ENCODE measurements at regions not wholly inside any gene's neighbourhood (a gene's known extent, or its start where the extent isn't known, plus 50 kb on each side); places are given as distances from the start of the nearest gene placed in this dataset.

DNA sequence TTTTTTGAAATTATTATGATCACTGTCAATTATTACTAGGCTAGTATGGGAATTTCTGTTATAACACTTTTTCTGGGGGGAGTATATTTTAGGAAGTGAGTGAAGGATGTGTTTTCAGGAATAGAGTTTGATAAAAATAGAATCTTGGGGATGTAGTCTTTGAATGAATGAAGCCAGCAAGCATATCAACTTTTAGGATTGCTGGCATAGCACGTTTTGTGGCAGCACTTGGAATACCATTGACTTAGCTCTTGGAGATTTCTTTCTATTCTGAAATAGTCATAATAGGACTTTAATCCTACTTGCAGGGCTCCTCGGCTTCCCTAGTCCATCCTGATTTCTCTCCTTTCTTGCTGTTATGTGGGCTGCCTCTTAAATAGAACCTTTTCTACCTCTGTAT lies 141.6 kb downstream of the DACT1 start:
- no peaks in the 10 kb centered on the region for H3K79me2 ChIP-seq (ENCODE audit: low read depth)
- H3K4me1 ChIP-seq (replicated peaks; ENCODE audit: insufficient read depth) = no peaks in the 10 kb centered on the region
- no peak overlapping the region for H3K27ac ChIP-seq
- H2AFZ ChIP-seq = no peak overlapping the region
- no peaks in the 10 kb centered on the region for H3K9me3 ChIP-seq (ENCODE audit: insufficient read depth, low read depth)
- H4K20me1 ChIP-seq (ENCODE audit: insufficient read depth) = no peaks in the 10 kb centered on the region
- ChIA-PET CTCF (no interaction called here), POLR2A (ENCODE audit: unreplicated experiment) (no interaction called here)
- intact Hi-C loops (cut with micrococcal nuclease; ENCODE audit: unreplicated experiment) = no loop called here
- TF ChIP-seq, protein P1, sequence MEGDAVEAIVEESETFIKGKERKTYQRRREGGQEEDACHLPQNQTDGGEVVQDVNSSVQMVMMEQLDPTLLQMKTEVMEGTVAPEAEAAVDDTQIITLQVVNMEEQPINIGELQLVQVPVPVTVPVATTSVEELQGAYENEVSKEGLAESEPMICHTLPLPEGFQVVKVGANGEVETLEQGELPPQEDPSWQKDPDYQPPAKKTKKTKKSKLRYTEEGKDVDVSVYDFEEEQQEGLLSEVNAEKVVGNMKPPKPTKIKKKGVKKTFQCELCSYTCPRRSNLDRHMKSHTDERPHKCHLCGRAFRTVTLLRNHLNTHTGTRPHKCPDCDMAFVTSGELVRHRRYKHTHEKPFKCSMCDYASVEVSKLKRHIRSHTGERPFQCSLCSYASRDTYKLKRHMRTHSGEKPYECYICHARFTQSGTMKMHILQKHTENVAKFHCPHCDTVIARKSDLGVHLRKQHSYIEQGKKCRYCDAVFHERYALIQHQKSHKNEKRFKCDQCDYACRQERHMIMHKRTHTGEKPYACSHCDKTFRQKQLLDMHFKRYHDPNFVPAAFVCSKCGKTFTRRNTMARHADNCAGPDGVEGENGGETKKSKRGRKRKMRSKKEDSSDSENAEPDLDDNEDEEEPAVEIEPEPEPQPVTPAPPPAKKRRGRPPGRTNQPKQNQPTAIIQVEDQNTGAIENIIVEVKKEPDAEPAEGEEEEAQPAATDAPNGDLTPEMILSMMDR (conservative IDR thresholded peaks at IDR 0.05) = no peak
- H3K4me3 ChIP-seq = no peak overlapping the region
- no peaks in the 10 kb centered on the region for H3K9me2 ChIP-seq (ENCODE audit: insufficient read depth)
- H3K4me2 ChIP-seq = no peak overlapping the region
- no TSS peak for BruUV-seq (replicated peaks)
- no peaks in the 10 kb centered on the region for H3K36me3 ChIP-seq (ENCODE audit: low read depth)
- DNase-seq = no peak
- H3K27me3 ChIP-seq (ENCODE audit: insufficient read depth, low read depth) = peaks cover 74% of the 10 kb centered on the region
- H3F3A ChIP-seq (ENCODE audit: insufficient read depth, low read depth) = no peaks in the 10 kb centered on the region

DNA sequence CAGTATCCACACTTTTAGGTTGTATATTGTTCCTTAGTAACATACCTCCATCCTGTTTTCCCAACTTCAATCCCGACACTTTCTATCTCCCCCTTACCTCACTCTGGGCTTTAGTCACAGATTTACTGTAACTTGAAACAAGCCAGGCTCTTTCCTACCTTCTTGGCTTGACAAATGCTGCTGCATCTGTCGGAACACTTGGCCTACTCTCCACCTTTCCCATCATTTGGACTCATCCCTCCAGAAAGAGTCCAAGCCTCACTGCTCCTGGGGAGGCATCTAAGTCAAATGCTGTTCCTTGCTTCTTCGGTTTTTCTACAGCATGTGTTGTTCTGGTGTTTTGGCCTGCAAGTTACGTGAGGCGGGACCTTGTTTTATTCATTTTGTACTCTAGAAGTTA lies 142.4 kb downstream of the DACT1 start:
- no peak overlapping the region for H2AFZ ChIP-seq
- H3K4me3 ChIP-seq = no peak overlapping the region
- H3K27me3 ChIP-seq (ENCODE audit: insufficient read depth, low read depth) = peaks cover 72% of the 10 kb centered on the region
- no peaks in the 10 kb centered on the region for H3K9me3 ChIP-seq (ENCODE audit: insufficient read depth, low read depth)
- H3K4me2 ChIP-seq = no peak overlapping the region
- intact Hi-C loops (cut with micrococcal nuclease; ENCODE audit: unreplicated experiment) = no loop called here
- POLR2A ChIA-PET (ENCODE audit: unreplicated experiment) = no interaction called here
- BruUV-seq (replicated peaks) = no TSS peak
- no peaks in the 10 kb centered on the region for H3F3A ChIP-seq (ENCODE audit: insufficient read depth, low read depth)
- H3K36me3 ChIP-seq (ENCODE audit: low read depth) = no peaks in the 10 kb centered on the region
- no peaks in the 10 kb centered on the region for H3K79me2 ChIP-seq (ENCODE audit: low read depth)
- H4K20me1 ChIP-seq (ENCODE audit: insufficient read depth) = no peaks in the 10 kb centered on the region
- H3K4me1 ChIP-seq (replicated peaks; ENCODE audit: insufficient read depth) = no peaks in the 10 kb centered on the region
- CTCF ChIA-PET = no interaction called here
- no peak overlapping the region for H3K27ac ChIP-seq
- H3K9me2 ChIP-seq (ENCODE audit: insufficient read depth) = no peaks in the 10 kb centered on the region
- no peak for TF ChIP-seq EZH2 (IDR thresholded peaks at IDR 0.05; ENCODE audit: low read depth)
- TF ChIP-seq, protein P1 (conservative IDR thresholded peaks at IDR 0.05) = no peak
- DNase-seq = no peak

DNA sequence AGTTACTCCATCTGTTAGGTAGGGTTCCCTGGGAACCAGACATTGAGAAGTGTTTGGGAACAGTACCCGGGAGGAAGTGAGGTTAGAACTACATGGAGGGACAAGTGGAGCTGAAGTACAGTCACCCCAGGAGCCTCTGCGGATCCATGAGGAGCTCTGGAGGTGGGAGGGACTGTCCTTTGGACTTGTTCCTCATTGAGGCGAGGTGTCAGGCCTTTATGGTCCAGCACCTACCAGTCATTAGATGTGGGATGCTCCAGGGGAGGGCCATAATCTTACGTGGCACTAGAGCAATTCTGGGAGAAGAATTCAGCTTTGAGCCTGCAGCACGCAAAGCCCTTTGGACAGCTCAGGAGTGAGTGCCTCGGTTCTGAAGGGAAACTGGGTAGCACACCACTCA lies 142.8 kb downstream of the DACT1 start:
- H2AFZ ChIP-seq = no peak overlapping the region
- no peaks in the 10 kb centered on the region for H3K36me3 ChIP-seq (ENCODE audit: low read depth)
- ChIA-PET POLR2A (ENCODE audit: unreplicated experiment) (no interaction called here), CTCF (no interaction called here)
- BruUV-seq (replicated peaks) = no TSS peak
- peaks cover 73% of the 10 kb centered on the region for H3K27me3 ChIP-seq (ENCODE audit: insufficient read depth, low read depth)
- DNase-seq = no peak
- H3K9me3 ChIP-seq (ENCODE audit: insufficient read depth, low read depth) = no peaks in the 10 kb centered on the region
- intact Hi-C loops (cut with micrococcal nuclease; ENCODE audit: unreplicated experiment) = no loop called here
- no peak overlapping the region for H3K4me3 ChIP-seq
- TF ChIP-seq, protein P1 (conservative IDR thresholded peaks at IDR 0.05) = no peak
- no peak for TF ChIP-seq EZH2 (IDR thresholded peaks at IDR 0.05; ENCODE audit: low read depth)
- H3K4me1 ChIP-seq (replicated peaks; ENCODE audit: insufficient read depth) = no peaks in the 10 kb centered on the region
- no peaks in the 10 kb centered on the region for H3F3A ChIP-seq (ENCODE audit: insufficient read depth, low read depth)
- no peak overlapping the region for H3K4me2 ChIP-seq
- H3K9me2 ChIP-seq (ENCODE audit: insufficient read depth) = no peaks in the 10 kb centered on the region
- no peaks in the 10 kb centered on the region for H4K20me1 ChIP-seq (ENCODE audit: insufficient read depth)
- H3K79me2 ChIP-seq (ENCODE audit: low read depth) = no peaks in the 10 kb centered on the region
- no peak overlapping the region for H3K27ac ChIP-seq
